ENCODE measurements at regions not wholly inside any gene's neighbourhood (a gene's known extent, or its start where the extent isn't known, plus 50 kb on each side); places are given as distances from the start of the nearest gene placed in this dataset.

- POLR2A ChIA-PET: no interaction called here
- CTCF ChIA-PET: no interaction called here
Observed at GRCh38 chr22:49312601-49313000, 515.1 kb downstream of the BRD1 start.

GRCh38 chr22:49310354-49310753 lies 517.3 kb downstream of the BRD1 start:
- no peaks in the 10 kb centered on the region for H3K4me1 ChIP-seq (ENCODE audit: insufficient read depth, low read length)
- Mint-ChIP-seq H3K36me3 (no peaks in the 10 kb centered on the region), H3K27ac (no peak overlapping the region), H3K27me3 (peaks cover 5 to 35% of the 10 kb centered on the region in 2 donors), H3K4me3 (no peak overlapping the region), H3K9me3 (no peaks in the 10 kb centered on the region), H3K4me1 (no peaks in the 10 kb centered on the region)
- no peaks in the 10 kb centered on the region for H3K36me3 ChIP-seq (ENCODE audit: insufficient read depth, low read length)
- no peak overlapping the region for H3K4me3 ChIP-seq (ENCODE audit: low read length)
- CTCF ChIA-PET: no interaction called here
- no peak overlapping the region for H3K27ac ChIP-seq (ENCODE audit: low read depth, low read length)
- no peaks in the 10 kb centered on the region for H3K9me3 ChIP-seq (ENCODE audit: low read length)
- POLR2A ChIA-PET: no interaction called here
- no peaks in the 10 kb centered on the region for H3K27me3 ChIP-seq (ENCODE audit: insufficient read depth, low read length, poor library complexity, severe bottlenecking)
- peak in 1 of 5 donors; percentile 19 for DNase-seq

More at GRCh38 chr22:49312601-49313000, 515.1 kb downstream of the BRD1 start:
- H3K4me1 ChIP-seq (ENCODE audit: insufficient read depth, low read length): no peaks in the 10 kb centered on the region
- peaks cover 3 to 27% of the 10 kb centered on the region in 2 donors for H3K27me3 Mint-ChIP-seq
- H3K9me3 ChIP-seq (ENCODE audit: low read length): no peaks in the 10 kb centered on the region
- no peaks in the 10 kb centered on the region for H3K36me3 Mint-ChIP-seq
- H3K4me3 ChIP-seq (ENCODE audit: low read length): no peak overlapping the region
- no peak overlapping the region for H3K27ac Mint-ChIP-seq
- H3K27me3 ChIP-seq (ENCODE audit: insufficient read depth, low read length, poor library complexity, severe bottlenecking): no peaks in the 10 kb centered on the region
- H3K27ac ChIP-seq (ENCODE audit: low read depth, low read length): no peak overlapping the region
- H3K9me3 Mint-ChIP-seq: no peaks in the 10 kb centered on the region
- H3K4me1 Mint-ChIP-seq: no peaks in the 10 kb centered on the region
- H3K4me3 Mint-ChIP-seq: no peak overlapping the region
- no peaks in the 10 kb centered on the region for H3K36me3 ChIP-seq (ENCODE audit: insufficient read depth, low read length)
- DNase-seq: no peak

GRCh38 chr22:49308300-49308699 lies 519.4 kb downstream of the BRD1 start:
- Histone ChIP-seq H3K27me3 (ENCODE audit: insufficient read depth, low read length, poor library complexity, severe bottlenecking) (no peaks in the 10 kb centered on the region), H3K36me3 (ENCODE audit: insufficient read depth, low read length) (no peaks in the 10 kb centered on the region), H3K9me3 (ENCODE audit: low read length) (no peaks in the 10 kb centered on the region), H3K4me1 (ENCODE audit: insufficient read depth, low read length) (no peaks in the 10 kb centered on the region), H3K27ac (ENCODE audit: low read depth, low read length) (no peak overlapping the region), H3K4me3 (ENCODE audit: low read length) (no peak overlapping the region)
- DNase-seq: peak in 1 of 5 donors; percentile 13
- ChIA-PET POLR2A (no interaction called here), CTCF (no interaction called here)
- no peaks in the 10 kb centered on the region for H3K36me3 Mint-ChIP-seq
- no peaks in the 10 kb centered on the region for H3K4me1 Mint-ChIP-seq
- H3K27me3 Mint-ChIP-seq: peaks cover 4 to 43% of the 10 kb centered on the region in 2 donors
- no peak overlapping the region for H3K27ac Mint-ChIP-seq
- no peak overlapping the region for H3K4me3 Mint-ChIP-seq
- H3K9me3 Mint-ChIP-seq: no peaks in the 10 kb centered on the region

GRCh38 chr22:49307870-49308269 lies 519.8 kb downstream of the BRD1 start:
- H3K36me3 ChIP-seq (ENCODE audit: insufficient read depth, low read length): no peaks in the 10 kb centered on the region
- CTCF ChIA-PET: no interaction called here
- no peak overlapping the region for H3K27ac ChIP-seq (ENCODE audit: low read depth, low read length)
- POLR2A ChIA-PET: no interaction called here
- peak overlapping the region in 2 of 8 donors; percentile 26 to 63 for H3K27ac Mint-ChIP-seq
- H3K4me3 Mint-ChIP-seq: no peak overlapping the region
- H3K9me3 Mint-ChIP-seq: no peaks in the 10 kb centered on the region
- H3K27me3 Mint-ChIP-seq: peaks cover 7 to 44% of the 10 kb centered on the region in 2 donors
- H3K9me3 ChIP-seq (ENCODE audit: low read length): no peaks in the 10 kb centered on the region
- peak in 1 of 5 donors; percentile 19 for DNase-seq
- no peaks in the 10 kb centered on the region for H3K4me1 ChIP-seq (ENCODE audit: insufficient read depth, low read length)
- no peak overlapping the region for H3K4me3 ChIP-seq (ENCODE audit: low read length)
- no peaks in the 10 kb centered on the region for H3K36me3 Mint-ChIP-seq
- H3K27me3 ChIP-seq (ENCODE audit: insufficient read depth, low read length, poor library complexity, severe bottlenecking): no peaks in the 10 kb centered on the region
- no peaks in the 10 kb centered on the region for H3K4me1 Mint-ChIP-seq

GRCh38 chr22:49307481-49307830 lies 520.2 kb downstream of the BRD1 start:
- H3K4me1 ChIP-seq (ENCODE audit: insufficient read depth, low read length): no peaks in the 10 kb centered on the region
- ChIA-PET POLR2A (no interaction called here), CTCF (no interaction called here)
- H3K27me3 ChIP-seq (ENCODE audit: insufficient read depth, low read length, poor library complexity, severe bottlenecking): no peaks in the 10 kb centered on the region
- H3K27ac Mint-ChIP-seq: peak overlapping the region in 1 of 8 donors; percentile 26
- H3K9me3 Mint-ChIP-seq: no peaks in the 10 kb centered on the region
- no peak overlapping the region for H3K4me3 ChIP-seq (ENCODE audit: low read length)
- no peaks in the 10 kb centered on the region for H3K36me3 ChIP-seq (ENCODE audit: insufficient read depth, low read length)
- peak in 1 of 5 donors; percentile 14 for DNase-seq
- H3K36me3 Mint-ChIP-seq: no peaks in the 10 kb centered on the region
- H3K9me3 ChIP-seq (ENCODE audit: low read length): no peaks in the 10 kb centered on the region
- H3K4me1 Mint-ChIP-seq: no peaks in the 10 kb centered on the region
- H3K27me3 Mint-ChIP-seq: peaks cover 7 to 45% of the 10 kb centered on the region in 2 donors
- H3K4me3 Mint-ChIP-seq: no peak overlapping the region
- no peak overlapping the region for H3K27ac ChIP-seq (ENCODE audit: low read depth, low read length)

- ChIA-PET CTCF (no interaction called here), POLR2A (no interaction called here)
- no peaks in the 10 kb centered on the region for H3K36me3 ChIP-seq (ENCODE audit: insufficient read depth, low read length)
- no peak overlapping the region for H3K4me3 ChIP-seq (ENCODE audit: low read length)
- peak in 1 of 5 donors; percentile 33 for DNase-seq
- H3K27ac Mint-ChIP-seq: no peak overlapping the region
- H3K27me3 ChIP-seq (ENCODE audit: insufficient read depth, low read length, poor library complexity, severe bottlenecking): no peaks in the 10 kb centered on the region
- H3K27ac ChIP-seq (ENCODE audit: low read depth, low read length): no peak overlapping the region
- H3K9me3 Mint-ChIP-seq: no peaks in the 10 kb centered on the region
- H3K4me1 ChIP-seq (ENCODE audit: insufficient read depth, low read length): no peaks in the 10 kb centered on the region
- H3K4me3 Mint-ChIP-seq: no peak overlapping the region
- H3K27me3 Mint-ChIP-seq: peaks cover 9 to 42% of the 10 kb centered on the region in 2 donors
- H3K4me1 Mint-ChIP-seq: no peaks in the 10 kb centered on the region
- no peaks in the 10 kb centered on the region for H3K36me3 Mint-ChIP-seq
- H3K9me3 ChIP-seq (ENCODE audit: low read length): no peaks in the 10 kb centered on the region
Observed at GRCh38 chr22:49306632-49307480, 520.8 kb downstream of the BRD1 start.

- Mint-ChIP-seq H3K27me3 (peaks cover 9 to 42% of the 10 kb centered on the region in 2 donors), H3K9me3 (no peaks in the 10 kb centered on the region), H3K27ac (no peak overlapping the region), H3K4me3 (no peak overlapping the region), H3K4me1 (no peaks in the 10 kb centered on the region), H3K36me3 (no peaks in the 10 kb centered on the region)
- Histone ChIP-seq H3K4me1 (ENCODE audit: insufficient read depth, low read length) (no peaks in the 10 kb centered on the region), H3K27me3 (ENCODE audit: insufficient read depth, low read length, poor library complexity, severe bottlenecking) (no peaks in the 10 kb centered on the region), H3K4me3 (ENCODE audit: low read length) (no peak overlapping the region), H3K27ac (ENCODE audit: low read depth, low read length) (no peak overlapping the region), H3K9me3 (ENCODE audit: low read length) (no peaks in the 10 kb centered on the region), H3K36me3 (ENCODE audit: insufficient read depth, low read length) (no peaks in the 10 kb centered on the region)
- ChIA-PET CTCF (interaction anchor here (1.2 kb wide), 1 partner anchor 10 kb away, joined by 5 read pairs; no protein-coding TSS in a partner anchor), POLR2A (no interaction called here)
- peak in 1 of 5 donors; percentile 15 for DNase-seq
Observed at GRCh38 chr22:49305966-49306631, 521.6 kb downstream of the BRD1 start.

- Mint-ChIP-seq H3K36me3 (no peaks in the 10 kb centered on the region), H3K27me3 (peaks cover 9 to 42% of the 10 kb centered on the region in 2 donors), H3K9me3 (peaks cover 0 to 2% (median 0%) of the 10 kb centered on the region in 5 donors), H3K4me1 (no peaks in the 10 kb centered on the region), H3K4me3 (no peak overlapping the region), H3K27ac (no peak overlapping the region)
- no peak overlapping the region for H3K27ac ChIP-seq (ENCODE audit: low read depth, low read length)
- H3K4me1 ChIP-seq (ENCODE audit: insufficient read depth, low read length): no peaks in the 10 kb centered on the region
- H3K4me3 ChIP-seq (ENCODE audit: low read length): no peak overlapping the region
- DNase-seq: peak in 4 of 5 donors; percentile 31 to 46 (median 38)
- CTCF ChIA-PET: interaction anchor here (0.8 to 1.2 kb wide), 3 partner anchors 9 to 47 kb away, joined by 3 to 5 read pairs (median 4); no protein-coding TSS in a partner anchor
- no peaks in the 10 kb centered on the region for H3K9me3 ChIP-seq (ENCODE audit: low read length)
- H3K36me3 ChIP-seq (ENCODE audit: insufficient read depth, low read length): no peaks in the 10 kb centered on the region
- POLR2A ChIA-PET: no interaction called here
- H3K27me3 ChIP-seq (ENCODE audit: insufficient read depth, low read length, poor library complexity, severe bottlenecking): no peaks in the 10 kb centered on the region
Observed at GRCh38 chr22:49305214-49305965, 522.3 kb downstream of the BRD1 start.

All from CD8-positive, alpha-beta memory T cell (primary cell).